Suppressor macrophage (primary cell): ENCODE measurements at regions not wholly inside any gene's neighbourhood (a gene's known extent, or its start where the extent isn't known, plus 50 kb on each side); places are given as distances from the start of the nearest gene placed in this dataset.
"Not testable (repeated sequence)": the region's sequence is repeated elsewhere in the genome, so short reads cannot be mapped to it uniquely, and the experiment has no call there.

Experiments
- DNase-seq, 4 experiments: peaks; one replicate each; pipeline ENCODE4 v3.0.0-alpha.2; 2020 to 2022

DNA sequence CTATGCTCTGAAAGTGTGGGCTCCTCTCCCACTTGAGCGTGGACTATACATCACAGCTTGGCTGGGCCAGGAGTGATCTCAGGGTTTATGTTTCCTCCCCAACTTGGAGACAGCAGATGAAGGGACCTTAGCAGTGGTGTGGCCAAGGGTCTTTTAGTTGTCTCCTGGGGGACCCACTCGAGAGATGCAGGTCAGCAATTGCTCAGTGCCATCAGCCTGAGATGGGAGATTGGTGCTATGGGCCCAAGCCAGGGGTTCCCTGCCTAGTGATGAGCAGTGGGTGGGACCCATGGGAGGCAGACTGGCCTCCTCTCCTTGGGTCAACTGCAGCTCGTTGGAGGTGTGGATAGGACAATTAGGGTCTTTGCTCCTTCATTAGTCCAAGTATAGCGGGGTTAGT is 510.5 kb upstream of the FSHR start:
- DNase-seq, result no peak

DNA sequence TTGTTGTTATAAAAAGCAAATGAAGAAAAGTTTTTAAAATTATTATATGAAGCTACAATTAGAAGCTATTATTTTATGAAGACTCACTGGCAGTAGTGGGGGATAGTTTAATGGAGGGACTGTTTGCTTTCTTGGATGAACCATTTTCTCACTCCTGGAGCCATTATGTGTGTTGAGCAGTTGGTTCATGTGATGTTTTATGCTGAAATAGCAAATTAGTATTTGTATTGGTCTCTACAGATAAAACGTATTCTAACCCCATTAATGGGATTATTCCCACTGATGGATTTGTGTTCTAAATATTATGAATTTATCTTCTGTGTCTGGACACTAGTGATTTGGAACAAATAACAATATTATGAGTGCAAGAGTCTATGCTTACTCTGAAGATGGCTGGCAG is 507.5 kb upstream of the FSHR start:
- no peak for DNase-seq

DNA sequence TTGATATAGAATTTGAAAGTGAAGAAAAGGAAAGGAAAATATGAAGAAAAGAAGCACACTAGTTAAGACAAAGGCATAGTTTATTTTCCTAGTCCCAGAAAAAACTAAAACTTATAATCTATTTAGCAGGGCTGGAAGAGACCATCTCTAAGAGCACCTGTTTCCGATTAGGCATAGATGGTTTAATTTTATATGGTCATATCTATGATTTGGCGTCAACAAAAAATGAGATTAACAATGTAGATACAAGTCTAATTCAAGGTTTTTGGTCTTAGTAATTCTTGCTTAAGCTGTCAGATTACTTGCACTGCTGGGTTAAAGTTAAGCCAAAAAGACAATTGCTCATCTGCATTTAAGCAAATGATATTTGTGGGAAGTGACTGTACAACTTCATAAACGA is 502.5 kb upstream of the FSHR start:
- DNase-seq, result no peak

DNA sequence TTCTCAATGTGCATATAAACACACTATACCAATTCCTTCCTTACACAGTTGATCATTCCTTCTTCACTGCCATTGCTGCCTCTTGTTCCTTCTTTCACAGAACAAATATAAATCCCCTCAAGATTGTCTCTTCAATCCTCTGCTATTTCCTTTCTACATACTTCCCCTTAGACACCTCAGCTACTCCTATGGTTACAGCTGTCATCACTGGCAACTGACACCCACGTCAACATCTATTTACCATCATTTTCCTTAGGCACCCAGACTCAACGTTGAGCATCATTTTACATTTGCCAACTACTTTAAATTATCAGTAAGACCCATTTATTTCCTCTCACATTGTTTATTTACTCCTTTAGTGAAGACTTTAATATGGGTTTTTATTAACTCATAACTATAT is 488.8 kb upstream of the FSHR start:
- DNase-seq, result no peak

DNA sequence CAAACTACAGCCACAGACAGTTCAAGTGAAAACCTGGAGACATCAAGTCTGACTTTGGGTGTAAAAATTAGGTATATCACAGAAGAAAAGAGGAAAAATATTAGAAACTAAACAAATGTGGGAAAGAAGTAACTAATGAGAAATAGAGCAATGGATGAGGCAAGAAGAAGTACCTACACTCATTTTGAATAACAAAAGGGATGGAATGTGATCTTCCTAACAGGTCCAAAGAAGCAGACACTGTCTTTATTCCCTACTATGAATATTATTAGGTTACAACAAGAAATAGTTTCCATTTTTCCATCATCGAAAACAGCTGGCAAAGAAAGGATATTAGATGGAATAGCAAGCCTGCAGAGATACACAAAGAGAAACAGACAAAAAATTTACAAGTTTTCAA is 486.3 kb upstream of the FSHR start:
- no peak for DNase-seq

DNA sequence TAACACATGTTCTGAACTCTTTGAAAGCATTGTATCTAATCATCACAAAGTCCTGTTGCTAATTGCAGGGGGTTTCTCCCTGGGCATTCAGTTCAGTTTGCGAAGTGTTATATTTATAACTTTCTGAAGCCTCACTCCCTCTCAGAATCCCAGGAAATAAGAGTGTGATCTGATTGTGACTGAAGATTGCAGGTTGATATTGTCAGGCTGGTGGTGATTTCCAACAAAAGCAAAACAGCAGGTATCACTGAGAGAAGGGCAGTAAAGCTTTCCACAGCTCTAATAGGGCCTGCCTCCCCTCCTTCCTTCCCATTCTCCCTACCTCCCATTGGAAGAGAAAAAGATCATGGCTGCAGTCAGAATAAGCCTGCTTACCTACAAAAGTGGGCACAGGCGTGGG is 466.7 kb upstream of the FSHR start:
- no peak for DNase-seq

DNA sequence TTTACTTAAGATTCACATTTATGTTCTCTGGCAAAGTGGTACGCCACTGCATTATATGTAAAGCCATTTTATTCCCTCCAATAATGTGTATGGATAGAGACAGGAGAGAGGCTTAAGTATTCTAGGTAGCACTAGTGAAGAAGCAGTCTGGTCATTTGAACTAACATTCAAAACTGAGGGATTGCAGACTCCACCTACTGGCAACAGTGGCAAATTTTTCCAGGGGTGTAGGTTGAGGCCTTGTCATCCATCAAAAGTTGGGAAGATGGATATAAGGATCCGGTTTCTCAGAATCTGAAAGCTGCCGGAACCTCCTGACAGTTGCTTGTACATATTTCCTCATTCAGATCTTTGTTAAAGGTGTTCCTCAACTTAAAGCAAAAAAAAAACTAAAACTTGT is 465.5 kb upstream of the FSHR start:
- DNase-seq, result no peak

- DNase-seq, result no peak
These were observed 464.2 kb upstream of the FSHR start for GRCh38 chr2:49618491-49618890.

GRCh38 chr2:49616800-49617199 is 462.5 kb upstream of the FSHR start:
- DNase-seq, result peak in 2 of 4 experiments; percentile 3 to 9

DNA sequence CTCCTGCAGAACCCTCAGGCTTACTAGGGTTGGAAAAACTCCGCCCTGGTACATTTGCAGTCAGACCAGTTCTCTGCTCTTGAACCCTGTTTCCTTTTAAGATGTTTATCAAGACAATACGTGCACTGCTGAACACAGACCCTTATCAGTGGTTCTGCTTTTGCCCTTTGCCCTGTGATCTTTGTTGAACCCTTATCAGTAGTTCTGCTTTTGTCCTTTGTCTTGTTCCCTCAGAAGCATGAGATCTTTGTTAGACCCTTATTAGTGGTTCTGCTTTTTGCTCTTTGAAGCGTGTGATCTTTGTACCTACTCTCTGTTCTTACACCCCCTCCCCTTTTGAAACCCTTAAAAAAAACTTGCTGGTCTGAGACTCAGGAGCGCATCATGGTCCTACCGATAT is 457.5 kb upstream of the FSHR start:
- DNase-seq, result not testable (repeated sequence)

GRCh38 chr2:49600524-49600923 is 446.2 kb upstream of the FSHR start:
- no peak for DNase-seq

GRCh38 chr2:49598231-49598630 is 443.9 kb upstream of the FSHR start:
- no peak for DNase-seq

GRCh38 chr2:49585921-49586320 is 431.6 kb upstream of the FSHR start:
- DNase-seq, result no peak

GRCh38 chr2:49582946-49583345 is 428.6 kb upstream of the FSHR start:
- no peak for DNase-seq

GRCh38 chr2:49577041-49577440 is 422.7 kb upstream of the FSHR start:
- DNase-seq, result no peak

GRCh38 chr2:49569176-49569575 is 414.9 kb upstream of the FSHR start:
- no peak for DNase-seq

GRCh38 chr2:49567811-49568600 is 413.7 kb upstream of the FSHR start:
- no peak for DNase-seq

DNA sequence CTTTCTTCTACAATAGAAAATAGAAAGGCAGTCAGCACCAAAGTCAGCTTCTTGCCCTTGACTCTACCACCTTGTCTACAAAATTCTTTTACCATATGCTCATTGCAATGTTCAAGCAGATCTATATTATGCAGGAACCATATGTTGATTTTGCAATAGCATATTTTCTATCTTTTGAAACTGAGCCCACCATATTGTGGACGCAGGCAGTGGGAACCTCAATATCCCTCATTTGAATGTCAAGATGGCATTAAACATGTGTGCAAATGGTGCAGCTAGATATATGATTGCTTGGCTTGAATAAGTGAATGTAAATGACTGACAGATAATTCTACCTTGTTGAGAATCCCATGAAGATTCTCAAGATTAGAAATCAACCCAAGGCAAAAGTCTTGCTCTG is 412.7 kb upstream of the FSHR start:
- DNase-seq, result no peak

DNA sequence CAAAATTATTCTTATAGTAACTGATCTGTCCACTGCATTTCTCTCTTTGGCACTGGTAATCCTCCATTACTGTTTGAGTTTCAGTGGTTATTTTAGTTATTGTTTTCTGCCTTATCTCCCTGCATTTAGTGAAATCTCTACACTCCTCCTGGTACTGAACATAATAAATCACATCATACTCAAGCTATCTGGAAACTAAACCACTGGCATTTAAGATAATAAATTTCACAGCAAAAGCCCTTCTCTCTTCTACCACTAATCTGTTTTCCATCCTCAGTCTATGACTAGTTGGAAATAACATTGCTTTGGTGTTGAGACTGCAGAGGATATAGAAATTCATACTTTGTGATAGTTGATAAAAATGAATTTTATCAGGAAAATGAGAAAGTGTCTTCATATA is 399.3 kb upstream of the FSHR start:
- DNase-seq, result no peak

DNA sequence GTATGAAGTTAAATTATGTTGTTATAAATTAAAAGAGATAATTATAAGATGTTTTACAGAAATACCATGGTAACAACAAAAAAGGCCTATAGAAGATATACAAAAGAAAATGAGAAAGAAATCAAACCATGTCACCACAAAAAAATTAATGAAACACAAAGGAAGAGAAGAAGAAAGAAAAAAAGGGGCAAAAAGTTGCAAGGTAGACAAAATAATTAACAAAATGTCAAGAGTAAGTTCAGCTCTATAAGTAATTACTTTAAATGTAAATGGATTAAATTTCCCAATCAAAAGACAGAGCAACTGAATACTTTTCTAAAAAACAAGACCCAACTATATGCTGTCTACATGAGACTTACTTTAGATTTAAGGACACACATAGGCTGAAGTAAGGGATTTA is 378.4 kb upstream of the FSHR start:
- no peak for DNase-seq

GRCh38 chr2:49515996-49516782 is 361.9 kb upstream of the FSHR start:
- no peak for DNase-seq

DNA sequence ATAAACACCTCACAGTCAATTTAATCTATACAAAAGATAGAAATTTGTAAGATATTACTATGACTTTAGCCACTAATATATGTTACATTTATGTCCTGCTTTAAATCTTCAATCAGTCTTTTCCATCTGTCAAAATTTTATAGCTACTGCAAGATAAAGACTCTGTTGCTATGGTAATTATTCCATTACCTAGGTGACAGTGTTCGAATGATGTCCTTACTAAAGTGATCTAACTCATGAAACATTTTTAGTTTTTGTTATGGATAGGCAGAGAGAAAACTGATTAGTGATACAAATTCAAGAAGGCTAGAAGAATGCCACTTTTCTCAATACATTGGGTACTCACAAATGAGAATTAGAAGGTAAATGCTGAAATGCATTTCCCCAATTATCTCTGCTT is 359.9 kb upstream of the FSHR start:
- no peak for DNase-seq

GRCh38 chr2:49490710-49491109 is 336.4 kb upstream of the FSHR start:
- DNase-seq, result peak; percentile 4 to 38 (median 26)

DNA sequence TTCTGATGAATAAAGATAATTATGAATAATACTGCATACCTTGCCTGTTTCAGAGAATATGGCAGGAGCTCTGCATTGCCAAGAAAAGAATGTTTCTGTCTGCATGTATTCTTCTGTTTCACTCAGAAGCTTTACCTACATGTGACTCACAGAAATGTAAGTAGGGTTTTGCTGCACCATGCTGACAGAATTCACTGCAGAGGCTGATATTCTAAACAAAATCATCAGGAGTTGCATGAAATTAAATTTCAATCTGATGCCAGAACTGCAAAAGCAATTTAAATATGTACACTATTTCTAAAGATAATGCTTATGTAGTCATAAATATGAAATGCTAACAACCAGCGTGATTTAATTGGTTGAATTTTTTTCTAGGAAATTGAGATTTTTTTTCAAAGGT is 332.8 kb upstream of the FSHR start:
- no peak for DNase-seq
